ENCODE measurements at regions not wholly inside any gene's neighbourhood (a gene's known extent, or its start where the extent isn't known, plus 50 kb on each side); places are given as distances from the start of the nearest gene placed in this dataset.

GRCh38 chr10:59090817-59091622 lies 85.4 kb upstream of the PHYHIPL start:
- no peak for DNase-seq

GRCh38 chr10:59093461-59093860 lies 83.0 kb upstream of the PHYHIPL start:
- no peak for DNase-seq

- DNase-seq, result no peak
These were observed 79.8 kb upstream of the PHYHIPL start for GRCh38 chr10:59096631-59097030.

- no peak for DNase-seq
These were observed 78.1 kb upstream of the PHYHIPL start for GRCh38 chr10:59098387-59098786.

GRCh38 chr10:59098831-59099452 lies 77.5 kb upstream of the PHYHIPL start:
- no peak for DNase-seq

- DNase-seq, result no peak
These were observed 77.0 kb upstream of the PHYHIPL start for GRCh38 chr10:59099481-59099880.

GRCh38 chr10:59102394-59102793 lies 74.0 kb upstream of the PHYHIPL start:
- DNase-seq, result no peak

- DNase-seq, result no peak
These were observed 72.3 kb upstream of the PHYHIPL start for GRCh38 chr10:59104186-59104585.

- DNase-seq, result no peak
These were observed 70.0 kb upstream of the PHYHIPL start for GRCh38 chr10:59106441-59106840.

GRCh38 chr10:59107147-59107546 lies 69.3 kb upstream of the PHYHIPL start:
- no peak for DNase-seq

- no peak for DNase-seq
These were observed 68.1 kb upstream of the PHYHIPL start for GRCh38 chr10:59108296-59108870.

GRCh38 chr10:59108886-59109288 lies 67.6 kb upstream of the PHYHIPL start:
- DNase-seq, result no peak

- DNase-seq, result no peak
These were observed 66.6 kb upstream of the PHYHIPL start for GRCh38 chr10:59109826-59110225.

GRCh38 chr10:59124187-59124586 lies 52.3 kb upstream of the PHYHIPL start:
- DNase-seq, result no peak

GRCh38 chr10:59125666-59126065 lies 50.8 kb upstream of the PHYHIPL start:
- no peak for DNase-seq

GRCh38 chr10:59126261-59126660 lies 50.2 kb upstream of the PHYHIPL start:
- no peak for DNase-seq

Data from T1000 (cell line).